H9 (cell line): ENCODE measurements at regions not wholly inside any gene's neighbourhood (a gene's known extent, or its start where the extent isn't known, plus 50 kb on each side); places are given as distances from the start of the nearest gene placed in this dataset.

ENCODE experiments used
- DNase-seq: peaks from one replicate; pipeline ENCODE4 v3.0.0-alpha.2; 2017
- H2AFZ ChIP-seq: one replicate; pipeline ENCODE4 v1.6.1; 2013; ENCODE audit warnings: mild to moderate bottlenecking, low read length, control low read depth, moderate library complexity
- H2AK5ac ChIP-seq: 2 replicates; pipeline ENCODE4 v1.6.1; 2013; ENCODE audit warnings: low read length, control low read depth, mixed read lengths; ENCODE audit not compliant: insufficient read length
- H2BK120ac ChIP-seq: one replicate; pipeline ENCODE4 v1.6.1; 2013; ENCODE audit warnings: low read depth, mild to moderate bottlenecking, low read length, control low read depth, inconsistent platforms; ENCODE audit not compliant: poor library complexity, severe bottlenecking
- H2BK12ac ChIP-seq: 2 replicates; pipeline ENCODE4 v1.6.1; 2013; ENCODE audit warnings: low read length, control low read depth, mixed read lengths, low read depth; ENCODE audit not compliant: insufficient read length
- H2BK15ac ChIP-seq: 2 replicates; pipeline ENCODE4 v1.6.1; 2013; ENCODE audit warnings: low read depth, low read length, control low read depth
- H2BK20ac ChIP-seq: one replicate; pipeline ENCODE4 v1.6.1; 2013; ENCODE audit warnings: low read depth, mild to moderate bottlenecking, low read length, control low read depth, inconsistent platforms; ENCODE audit not compliant: poor library complexity, severe bottlenecking
- H2BK5ac ChIP-seq: 2 replicates; pipeline ENCODE4 v1.6.1; 2013; ENCODE audit warnings: low read length, control low read depth, mixed read lengths; ENCODE audit not compliant: insufficient read length
- H3K14ac ChIP-seq: 2 replicates; pipeline ENCODE4 v1.6.1; 2013; ENCODE audit warnings: low read length, control low read depth; ENCODE audit not compliant: insufficient read depth
- H3K18ac ChIP-seq: 2 replicates; pipeline ENCODE4 v1.6.1; 2013; ENCODE audit warnings: low read depth, mild to moderate bottlenecking, mixed read lengths, low read length, control low read depth; ENCODE audit not compliant: insufficient read length
- H3K23ac ChIP-seq: 2 replicates; pipeline ENCODE4 v1.6.1; 2013; ENCODE audit warnings: low read length, control low read depth, mixed read lengths, low read depth; ENCODE audit not compliant: insufficient read length
- H3K23me2 ChIP-seq: 2 replicates; pipeline ENCODE4 v1.6.1; 2013; ENCODE audit warnings: low read depth, mild to moderate bottlenecking, mixed read lengths, low read length, control low read depth; ENCODE audit not compliant: insufficient read length, poor library complexity, severe bottlenecking
- H3K27ac ChIP-seq: 2 replicates; pipeline ENCODE4 v1.5.1; 2013; ENCODE audit warnings: low read length, control low read depth, mixed read lengths, low read depth; ENCODE audit not compliant: insufficient read length
- H3K27me3 ChIP-seq: 2 replicates; pipeline ENCODE4 v1.6.1; 2013; ENCODE audit warnings: low read length, control low read depth, inconsistent platforms; ENCODE audit not compliant: insufficient read depth
- H3K4ac ChIP-seq: 2 replicates; pipeline ENCODE4 v1.6.1; 2013; ENCODE audit warnings: low read depth, mild to moderate bottlenecking, control low read depth, inconsistent platforms, low read length, moderate library complexity
- H3K4me1 ChIP-seq: 2 replicates; pipeline ENCODE4 v1.6.1; 2013; ENCODE audit warnings: low read length, control low read depth, inconsistent platforms; ENCODE audit not compliant: insufficient read depth
- H3K4me2 ChIP-seq: 2 replicates; pipeline ENCODE4 v1.6.1; 2013; ENCODE audit warnings: low read length, control low read depth, mixed read lengths; ENCODE audit not compliant: insufficient read length, insufficient read depth
- H3K56ac ChIP-seq: 2 replicates; pipeline ENCODE4 v1.6.1; 2013; ENCODE audit warnings: low read depth, mild to moderate bottlenecking, mixed read lengths, low read length, control low read depth; ENCODE audit not compliant: insufficient read length
- H3K79me1 ChIP-seq: 2 replicates; pipeline ENCODE4 v1.6.1; 2013; ENCODE audit warnings: low read depth, mild to moderate bottlenecking, moderate library complexity, low read length, control low read depth, inconsistent platforms; ENCODE audit not compliant: insufficient read depth, poor library complexity, severe bottlenecking
- H3K79me2 ChIP-seq: 2 replicates; pipeline ENCODE4 v1.6.1; 2013; ENCODE audit warnings: low read length, control low read depth, inconsistent platforms; ENCODE audit not compliant: insufficient read depth
- H3K9ac ChIP-seq: 2 replicates; pipeline ENCODE4 v1.6.1; 2013; ENCODE audit warnings: low read length, control low read depth, mixed read lengths; ENCODE audit not compliant: insufficient read length; ENCODE audit errors: extremely low read depth
- H3K9me3 ChIP-seq: one replicate; pipeline ENCODE4 v1.6.1; 2013; ENCODE audit warnings: low read depth, low read length, inconsistent platforms; ENCODE audit not compliant: control insufficient read depth
- H3T11ph ChIP-seq: one replicate; pipeline ENCODE4 v1.6.1; 2013; ENCODE audit warnings: mild to moderate bottlenecking, low read length, control low read depth, inconsistent platforms
- H4K20me1 ChIP-seq: one replicate; pipeline ENCODE4 v1.6.1; 2013; ENCODE audit not compliant: control insufficient read depth, insufficient read length, insufficient read depth
- H4K5ac ChIP-seq: 2 replicates; pipeline ENCODE4 v1.6.1; 2013; ENCODE audit warnings: low read depth, mild to moderate bottlenecking, mixed read lengths, low read length, control low read depth; ENCODE audit not compliant: insufficient read length
- H4K8ac ChIP-seq: replicated peaks from 2 replicates; pipeline ENCODE4 v1.6.1; 2013; ENCODE audit warnings: low read length, control low read depth, mixed read lengths, low read depth; ENCODE audit not compliant: insufficient read length
- H4K91ac ChIP-seq: 2 replicates; pipeline ENCODE4 v1.6.1; 2013; ENCODE audit warnings: low read depth, mild to moderate bottlenecking, moderate library complexity, mixed read lengths, low read length, control low read depth; ENCODE audit not compliant: insufficient read length
- H3K27ac Mint-ChIP-seq, 3 experiments: 2 replicates in 2 of 3; 3 replicates in 1 of 3; pipeline ENCODE4 v1.8.0; 2020 to 2021; ENCODE audit warnings: mixed read lengths in 3 of 3, mild to moderate bottlenecking in 1 of 3, moderate library complexity in 1 of 3
- H3K27me3 Mint-ChIP-seq: 2 replicates; pipeline ENCODE4 v1.8.0; 2021; ENCODE audit warnings: low read depth, mild to moderate bottlenecking, moderate library complexity, mixed read lengths
- H3K36me3 Mint-ChIP-seq, 3 experiments: 2 replicates in 2 of 3; 3 replicates in 1 of 3; pipeline ENCODE4 v1.8.0; 2020 to 2021; ENCODE audit warnings: low read depth in 3 of 3, mixed read lengths in 3 of 3; ENCODE audit not compliant: insufficient read depth in 1 of 3
- H3K4me1 Mint-ChIP-seq, 2 experiments: 2 replicates each; pipeline ENCODE4 v1.8.0; 2020; ENCODE audit warnings: mixed read lengths in 2 of 2
- H3K4me3 Mint-ChIP-seq, 2 experiments: 2 replicates in 1 of 2; 3 replicates in 1 of 2; pipeline ENCODE4 v1.8.0; 2020 to 2021; ENCODE audit warnings: mild to moderate bottlenecking in 2 of 2, mixed read lengths in 2 of 2, moderate library complexity in 1 of 2
- H3K9me3 Mint-ChIP-seq, 2 experiments: 2 replicates in 1 of 2; 3 replicates in 1 of 2; pipeline ENCODE4 v1.8.0; 2020; ENCODE audit warnings: mild to moderate bottlenecking in 2 of 2, mixed read lengths in 2 of 2, moderate library complexity in 1 of 2
- WGBS: extraction: QIAGEN DNeasy Blood & Tissue Kit; methylation state at CpG from one replicate; pipeline ENCODE4 v1.1.7; 2013; ENCODE audit warnings: missing lambda C conversion rate, low lambda C conversion rate, mixed read lengths; ENCODE audit not compliant: insufficient read length; ENCODE audit errors: extremely low coverage; 5-methylcytosine and 5-hydroxymethylcytosine counted together
- TF ChIP-seq, protein P1 (sequence below): fragments of 200-600 bp; sonication (generic); conservative IDR thresholded peaks from 3 replicates; pipeline ENCODE4 v1.8.0; 2021; ENCODE audit warnings: antibody characterized with exemption, mild to moderate bottlenecking

- Histone ChIP-seq H3K9me3 (no peaks in the 10 kb centered on the region), H3K23me2 (no peaks in the 10 kb centered on the region), H2AK5ac (no peak overlapping the region), H3K18ac (no peak overlapping the region), H3K9ac (no peak overlapping the region), H2AFZ (no peak overlapping the region), H4K91ac (no peak overlapping the region), H3K27me3 (no peaks in the 10 kb centered on the region), H2BK20ac (no peak overlapping the region), H2BK15ac (no peak overlapping the region), H3K56ac (no peak overlapping the region), H3K4me1 (no peaks in the 10 kb centered on the region), H2BK120ac (no peak overlapping the region), H3K23ac (no peak overlapping the region), H3K4ac (no peak overlapping the region), H3K27ac (no peak overlapping the region), H4K8ac (no peak overlapping the region), H3T11ph (no peak overlapping the region), H2BK5ac (no peak overlapping the region), H3K14ac (no peak overlapping the region; the same call in 1 of the 2 replicates), H3K4me2 (no peak overlapping the region), H3K79me2 (no peaks in the 10 kb centered on the region), H4K5ac (no peak overlapping the region), H4K20me1 (no peaks in the 10 kb centered on the region), H3K79me1 (no peaks in the 10 kb centered on the region), H2BK12ac (no peak overlapping the region)
- Mint-ChIP-seq H3K4me3 (no peak overlapping the region), H3K9me3 (peaks cover 0 to 4% of the 10 kb centered on the region in 2 experiments; a peak in 2 of 5 replicates), H3K36me3 (no peaks in the 10 kb centered on the region; a peak in 1 of 7 replicates), H3K27me3 (peaks cover 3% of the 10 kb centered on the region; the same call in 1 of the 2 replicates), H3K27ac (no peak overlapping the region), H3K4me1 (peaks cover 0 to 2% of the 10 kb centered on the region in 2 experiments; a peak in 2 of 4 replicates)
- no CpG with 5 or more reads among the region's 7 CpGs for WGBS
- DNase-seq: peak; percentile 56
- TF ChIP-seq, protein P1, sequence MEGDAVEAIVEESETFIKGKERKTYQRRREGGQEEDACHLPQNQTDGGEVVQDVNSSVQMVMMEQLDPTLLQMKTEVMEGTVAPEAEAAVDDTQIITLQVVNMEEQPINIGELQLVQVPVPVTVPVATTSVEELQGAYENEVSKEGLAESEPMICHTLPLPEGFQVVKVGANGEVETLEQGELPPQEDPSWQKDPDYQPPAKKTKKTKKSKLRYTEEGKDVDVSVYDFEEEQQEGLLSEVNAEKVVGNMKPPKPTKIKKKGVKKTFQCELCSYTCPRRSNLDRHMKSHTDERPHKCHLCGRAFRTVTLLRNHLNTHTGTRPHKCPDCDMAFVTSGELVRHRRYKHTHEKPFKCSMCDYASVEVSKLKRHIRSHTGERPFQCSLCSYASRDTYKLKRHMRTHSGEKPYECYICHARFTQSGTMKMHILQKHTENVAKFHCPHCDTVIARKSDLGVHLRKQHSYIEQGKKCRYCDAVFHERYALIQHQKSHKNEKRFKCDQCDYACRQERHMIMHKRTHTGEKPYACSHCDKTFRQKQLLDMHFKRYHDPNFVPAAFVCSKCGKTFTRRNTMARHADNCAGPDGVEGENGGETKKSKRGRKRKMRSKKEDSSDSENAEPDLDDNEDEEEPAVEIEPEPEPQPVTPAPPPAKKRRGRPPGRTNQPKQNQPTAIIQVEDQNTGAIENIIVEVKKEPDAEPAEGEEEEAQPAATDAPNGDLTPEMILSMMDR: peak; percentile 44; the same call in 2 of the 3 replicates
These were observed 127.5 kb upstream of the PLXNA4 start for GRCh38 chr7:132703742-132704141.
